HUDEP-2 (cell line): ENCODE measurements at regions not wholly inside any gene's neighbourhood (a gene's known extent, or its start where the extent isn't known, plus 50 kb on each side); places are given as distances from the start of the nearest gene placed in this dataset.

ENCODE experiments used
- DNase-seq, 76 experiments: peaks; one replicate each; lab custom pipeline; 2025; ENCODE audit not compliant: unreplicated experiment in 76 of 76; lab: John Stamatoyannopoulos, UW

DNA sequence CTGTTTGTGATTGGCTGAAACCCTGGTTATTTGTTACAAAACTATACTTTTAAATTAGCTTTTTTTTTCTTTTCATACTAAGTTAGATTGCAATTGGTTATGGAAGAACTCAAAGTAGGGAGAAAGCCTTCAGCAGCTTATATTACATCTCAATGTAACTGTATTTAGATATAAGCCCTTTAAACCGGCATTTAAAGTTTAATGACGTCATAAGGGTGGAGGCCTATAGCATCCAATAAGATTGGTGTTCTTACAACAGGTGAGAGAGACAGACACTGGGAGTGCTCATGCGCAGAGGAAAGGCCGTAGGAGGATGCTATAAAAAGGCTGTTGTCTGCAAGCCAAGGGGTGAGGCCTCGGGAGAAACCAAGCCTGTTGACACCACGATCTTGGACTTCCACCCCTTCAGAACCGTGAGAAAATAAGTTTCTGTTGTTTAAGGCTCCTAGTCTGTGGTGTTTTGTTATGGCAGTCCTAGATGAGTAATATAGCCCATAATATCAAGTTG lies 1198.8 kb upstream of the SPRY2 start:
- DNase-seq, result no peak

DNA sequence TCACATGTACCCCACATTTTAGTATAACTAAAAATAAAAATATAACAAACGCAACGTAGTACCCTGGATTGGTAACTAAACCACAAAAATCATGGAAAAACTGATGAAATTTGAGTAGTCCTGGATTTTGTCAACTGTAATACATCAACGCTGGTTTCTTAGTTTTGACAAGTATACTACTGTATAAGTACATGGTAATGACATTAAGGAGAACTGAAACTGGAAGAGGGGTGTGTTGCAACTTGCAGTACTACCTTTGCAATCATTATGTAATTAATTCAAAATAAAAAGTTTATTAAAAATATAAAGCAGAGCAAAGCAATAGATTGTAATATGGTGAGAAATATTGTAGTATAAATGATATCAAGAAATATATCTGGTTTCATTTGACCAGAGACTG lies 1158.0 kb upstream of the SPRY2 start:
- no peak for DNase-seq

GRCh38 chr13:81493144-81493543 lies 1152.2 kb upstream of the SPRY2 start:
- no peak for DNase-seq

DNA sequence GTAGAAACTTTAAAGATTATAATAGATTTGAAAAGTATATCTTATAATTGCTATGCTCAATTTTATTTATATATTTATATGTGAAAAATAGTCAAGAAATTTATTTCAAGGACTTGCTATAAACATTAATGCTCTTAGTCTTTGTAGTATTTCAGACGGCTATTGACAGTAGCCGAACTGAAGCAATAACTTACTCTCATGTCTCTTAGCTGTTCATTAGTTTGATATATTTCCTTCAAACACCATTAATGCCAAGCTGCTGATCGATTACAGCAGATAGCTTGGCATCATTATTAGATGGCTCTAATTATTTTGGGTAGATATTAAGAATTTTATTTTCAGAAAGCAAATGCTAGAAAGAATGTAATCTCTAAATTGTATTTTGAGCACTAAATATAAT lies 1151.5 kb upstream of the SPRY2 start:
- DNase-seq, result no peak

- no peak for DNase-seq
These were observed 1147.1 kb upstream of the SPRY2 start for GRCh38 chr13:81488021-81488420.

DNA sequence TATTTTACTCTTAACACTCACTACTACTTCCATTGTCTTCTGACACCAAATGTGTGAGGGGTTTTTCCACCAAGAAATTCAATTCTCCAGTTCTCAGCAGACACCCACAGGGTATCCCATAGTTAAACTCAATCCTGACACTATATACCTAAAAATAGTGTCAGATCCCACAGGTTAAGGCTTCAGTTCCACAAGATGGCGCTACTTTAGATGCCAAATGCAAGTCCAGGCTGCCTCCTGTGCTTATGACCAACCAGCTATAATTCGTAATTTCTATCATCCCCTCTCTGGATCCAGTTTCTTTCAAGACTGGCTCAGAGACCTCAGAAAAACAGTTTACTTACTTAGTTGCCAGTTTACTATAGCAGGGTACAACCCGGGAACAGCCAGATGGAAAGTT lies 1146.2 kb upstream of the SPRY2 start:
- no peak for DNase-seq

GRCh38 chr13:81480634-81481033 lies 1139.7 kb upstream of the SPRY2 start:
- DNase-seq, result no peak

- no peak for DNase-seq
These were observed 1132.5 kb upstream of the SPRY2 start for GRCh38 chr13:81473366-81473899.

GRCh38 chr13:81458170-81458569 lies 1117.2 kb upstream of the SPRY2 start:
- no peak for DNase-seq

GRCh38 chr13:81446441-81446840 lies 1105.5 kb upstream of the SPRY2 start:
- DNase-seq, result no peak

DNA sequence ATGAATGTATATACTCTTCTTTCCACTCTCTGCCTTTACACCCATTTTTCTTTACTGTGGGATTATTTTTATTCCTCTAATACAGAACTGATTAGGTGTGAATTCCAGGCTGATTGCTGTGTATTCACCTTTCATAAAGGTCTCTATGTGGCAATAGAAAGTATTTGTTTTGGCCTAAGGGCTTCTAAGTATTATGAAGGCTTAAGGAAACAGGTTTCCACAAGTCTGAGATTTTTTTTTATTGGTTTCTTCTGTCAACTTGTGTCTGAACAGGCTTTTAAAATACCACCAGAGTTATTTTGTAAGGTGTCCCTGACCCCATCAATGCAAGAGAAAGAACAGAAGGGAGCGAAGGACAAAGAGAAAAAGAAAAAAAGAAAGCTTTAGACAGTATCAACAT lies 1102.0 kb upstream of the SPRY2 start:
- no peak for DNase-seq

GRCh38 chr13:81425286-81425685 lies 1084.4 kb upstream of the SPRY2 start:
- DNase-seq, result no peak

DNA sequence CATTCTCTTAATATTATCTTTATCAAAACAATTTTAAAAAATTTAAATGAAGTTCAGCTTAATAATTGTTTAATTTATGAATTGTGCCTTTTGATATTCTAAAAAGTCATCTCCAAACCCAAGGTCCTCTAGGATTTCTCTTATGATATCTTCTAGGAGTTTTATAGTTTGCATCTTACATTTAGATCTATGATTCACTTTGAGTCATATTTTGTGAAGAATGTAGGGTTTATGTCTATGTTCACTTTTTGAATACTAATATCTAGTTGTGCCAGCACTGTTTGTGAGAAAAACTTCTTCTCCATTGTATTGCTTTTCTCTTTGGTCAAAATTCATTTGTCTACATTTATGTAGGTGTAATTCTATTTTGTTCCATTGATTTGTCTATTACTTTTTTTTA lies 1068.4 kb upstream of the SPRY2 start:
- no peak for DNase-seq

DNA sequence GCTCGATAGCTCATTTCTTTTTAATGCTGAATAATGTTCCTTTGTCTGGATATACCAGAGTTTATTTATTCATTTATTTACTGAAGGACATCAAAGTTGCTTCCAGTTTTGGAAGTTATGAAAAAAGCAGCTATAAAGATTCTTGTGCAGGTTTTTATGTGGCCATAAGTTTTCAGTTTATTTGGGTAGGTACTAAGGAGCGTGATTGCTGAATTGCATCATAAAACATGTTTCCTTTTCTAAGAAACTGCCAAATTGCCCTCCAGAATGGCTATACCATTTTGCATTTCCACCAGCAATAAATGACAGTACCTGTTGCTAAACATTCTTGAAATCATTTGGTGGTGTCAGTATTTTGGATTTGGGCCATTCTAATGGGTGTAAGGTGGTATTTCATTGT lies 1067.7 kb upstream of the SPRY2 start:
- no peak for DNase-seq

GRCh38 chr13:81406639-81407292 lies 1065.8 kb upstream of the SPRY2 start:
- DNase-seq, result no peak

DNA sequence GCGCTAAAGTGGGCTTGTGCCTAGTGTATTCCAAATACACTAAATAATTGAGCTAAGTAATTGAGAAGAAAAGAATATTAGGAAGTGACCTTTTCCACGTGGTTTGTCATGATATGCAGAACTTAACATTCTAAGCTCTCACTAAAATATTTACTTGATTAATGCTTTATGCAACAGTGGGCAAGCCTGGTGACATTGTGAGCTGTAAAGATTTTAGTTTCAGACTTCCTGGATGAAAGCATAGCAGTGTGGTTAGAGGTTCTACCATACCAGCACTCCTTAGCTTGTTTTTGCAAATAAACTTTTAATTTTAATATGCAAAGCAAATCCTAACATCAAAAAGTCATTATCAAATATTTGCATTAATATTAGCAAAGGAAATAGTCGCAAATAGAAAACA lies 1065.1 kb upstream of the SPRY2 start:
- DNase-seq, result no peak

- DNase-seq, result no peak
These were observed 1055.3 kb upstream of the SPRY2 start for GRCh38 chr13:81396192-81396591.

GRCh38 chr13:81395368-81395767 lies 1054.4 kb upstream of the SPRY2 start:
- DNase-seq, result no peak

- DNase-seq, result no peak
These were observed 1053.7 kb upstream of the SPRY2 start for GRCh38 chr13:81394640-81395039.

- DNase-seq, result no peak
These were observed 1052.8 kb upstream of the SPRY2 start for GRCh38 chr13:81393721-81394120.

- no peak for DNase-seq
These were observed 1052.2 kb upstream of the SPRY2 start for GRCh38 chr13:81393110-81393509.

DNA sequence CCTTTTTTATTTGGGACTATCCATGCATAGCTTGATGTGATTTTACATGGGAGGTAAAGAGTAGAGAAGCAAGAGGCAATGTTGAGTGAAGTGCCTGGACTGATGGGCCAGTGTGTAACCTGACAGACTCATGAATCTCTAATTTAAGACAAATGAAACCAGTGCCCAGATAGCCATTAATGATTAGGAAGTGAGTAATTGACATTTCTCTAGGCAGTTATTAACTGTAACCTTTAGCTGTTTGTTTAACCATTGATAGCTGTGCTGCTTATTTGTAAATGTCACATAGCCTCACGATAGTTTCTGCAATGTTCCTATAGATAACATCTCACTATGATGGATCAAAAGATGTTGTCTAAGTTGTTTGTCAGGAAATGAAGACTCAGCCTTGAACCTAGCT lies 1047.5 kb upstream of the SPRY2 start:
- DNase-seq, result no peak

GRCh38 chr13:81383444-81383843 lies 1042.5 kb upstream of the SPRY2 start:
- DNase-seq, result no peak
